Breast epithelium (tissue), 3 donors: ENCODE measurements at regions not wholly inside any gene's neighbourhood (a gene's known extent, or its start where the extent isn't known, plus 50 kb on each side); places are given as distances from the start of the nearest gene placed in this dataset.

ENCODE experiments used
- CTCF ChIP-seq, 3 donors: fragments of 450-650 bp; IDR thresholded peaks; one replicate each; pipeline ENCODE4 v1.5.1; 2016 to 2017; ENCODE audit warnings: antibody characterized with exemption in 3 of 3, mild to moderate bottlenecking in 3 of 3, moderate library complexity in 3 of 3
- POLR2A ChIP-seq: fragments of 450-650 bp; IDR thresholded peaks from one replicate; pipeline ENCODE4 v1.6.1; 2016; ENCODE audit warnings: antibody characterized with exemption, mild to moderate bottlenecking, moderate library complexity
- POLR2AphosphoS5 ChIP-seq, 3 donors: sonication (generic); formaldehyde crosslinking; IDR thresholded peaks; one replicate each; pipeline ENCODE4 v1.6.1; 2017; ENCODE audit warnings: antibody characterized with exemption in 3 of 3

GRCh38 chr2:122753336-122753735, 997.9 kb downstream of the TSN start:
- no peak for TF ChIP-seq CTCF (IDR thresholded peaks at IDR 0.05)
- TF ChIP-seq POLR2AphosphoS5 (IDR thresholded peaks at IDR 0.05) = no peak
- no peak for TF ChIP-seq POLR2A
